GM23338 (cell line): ENCODE measurements at regions not wholly inside any gene's neighbourhood (a gene's known extent, or its start where the extent isn't known, plus 50 kb on each side); places are given as distances from the start of the nearest gene placed in this dataset.

Source experiments
- ATAC-seq: fragments of 200-7000 bp; cut with Tn5 transposase; 3 replicates; pipeline ENCODE4 v1.9.1; 2020
- DNase-seq: peaks from one replicate; pipeline ENCODE4 v3.0.0-alpha.2; 2015; ENCODE audit warnings: low spot score
- H2AFZ ChIP-seq: fragments of 200-600 bp; sonication (generic); 2 replicates; pipeline ENCODE4 v1.8.0; 2016; ENCODE audit warnings: antibody characterized with exemption, mild to moderate bottlenecking, moderate library complexity
- H3F3A ChIP-seq: fragments of 200-600 bp; sonication (generic); replicated peaks from 2 replicates; pipeline ENCODE4 v1.8.0; 2017; ENCODE audit warnings: antibody characterized with exemption, mixed run types, low read depth
- H3K27ac ChIP-seq: fragments of 200-600 bp; sonication (generic); 2 replicates; pipeline ENCODE4 v1.6.1; 2016; ENCODE audit warnings: low read depth
- H3K27me3 ChIP-seq: fragments of 200-600 bp; sonication (generic); 2 replicates; pipeline ENCODE4 v1.8.0; 2016; ENCODE audit warnings: mild to moderate bottlenecking, mixed run types, moderate library complexity; ENCODE audit not compliant: insufficient read depth
- H3K36me3 ChIP-seq: fragments of 200-600 bp; sonication (generic); 2 replicates; pipeline ENCODE4 v1.8.0; 2016; ENCODE audit warnings: mild to moderate bottlenecking; ENCODE audit not compliant: insufficient read depth
- H3K4me1 ChIP-seq: fragments of 200-600 bp; sonication (generic); 2 replicates; pipeline ENCODE4 v1.8.0; 2016; ENCODE audit warnings: mild to moderate bottlenecking, moderate library complexity; ENCODE audit not compliant: insufficient read depth
- H3K4me2 ChIP-seq: fragments of 200-600 bp; sonication (generic); 2 replicates; pipeline ENCODE4 v1.7.1; 2017; ENCODE audit warnings: mixed run types
- H3K4me3 ChIP-seq: fragments of 200-600 bp; sonication (generic); 2 replicates; pipeline ENCODE4 v1.6.1; 2016; ENCODE audit warnings: mixed run types
- H3K79me2 ChIP-seq: fragments of 200-600 bp; sonication (generic); replicated peaks from 2 replicates; pipeline ENCODE4 v1.8.0; 2017; ENCODE audit warnings: mild to moderate bottlenecking; ENCODE audit not compliant: insufficient read depth
- H3K9me2 ChIP-seq: fragments of 200-600 bp; sonication (generic); 2 replicates; pipeline ENCODE4 v1.8.0; 2017; ENCODE audit not compliant: insufficient read depth
- H4K20me1 ChIP-seq: fragments of 200-600 bp; sonication (generic); replicated peaks from 2 replicates; pipeline ENCODE4 v1.8.0; 2017; ENCODE audit warnings: mild to moderate bottlenecking; ENCODE audit not compliant: insufficient read depth
- H3K27ac Mint-ChIP-seq: 2 replicates; pipeline ENCODE4 v1.8.0; 2020; ENCODE audit warnings: inconsistent platforms, mild to moderate bottlenecking, moderate library complexity, mixed read lengths
- H3K27me3 Mint-ChIP-seq: 3 replicates; pipeline ENCODE4 v1.8.0; 2022; ENCODE audit warnings: low read depth, mild to moderate bottlenecking, moderate library complexity, mixed read lengths, inconsistent platforms; ENCODE audit not compliant: insufficient read depth, poor library complexity
- H3K36me3 Mint-ChIP-seq: 3 replicates; pipeline ENCODE4 v1.8.0; 2021; ENCODE audit warnings: low read depth, mild to moderate bottlenecking, inconsistent platforms, moderate library complexity, mixed read lengths
- H3K4me1 Mint-ChIP-seq: 3 replicates; pipeline ENCODE4 v1.8.0; 2020; ENCODE audit warnings: mild to moderate bottlenecking, inconsistent platforms, mixed read lengths
- H3K4me3 Mint-ChIP-seq: 3 replicates; pipeline ENCODE4 v1.8.0; 2021; ENCODE audit warnings: moderate library complexity, mild to moderate bottlenecking, inconsistent platforms, mixed read lengths
- H3K9me3 Mint-ChIP-seq: 3 replicates; pipeline ENCODE4 v1.8.0; 2020; ENCODE audit warnings: moderate library complexity, mild to moderate bottlenecking, inconsistent platforms, mixed read lengths
- CREB1 ChIP-seq: fragments of 250-450 bp; sonication (Bioruptor Pico); IDR thresholded peaks from 2 replicates; pipeline ENCODE4 v1.5.0; 2020; ENCODE audit warnings: low read depth, mild to moderate bottlenecking, moderate library complexity
- ETS1 ChIP-seq: IDR thresholded peaks from 2 replicates; pipeline ENCODE4 v1.6.1; 2016; ENCODE audit warnings: antibody characterized with exemption
- NANOG ChIP-seq: IDR thresholded peaks from 2 replicates; pipeline ENCODE4 v1.6.1; 2016; ENCODE audit warnings: antibody characterized with exemption, borderline replicate concordance
- POLR2AphosphoS5 ChIP-seq: IDR thresholded peaks from 2 replicates; pipeline ENCODE4 v1.6.1; 2016; ENCODE audit warnings: antibody characterized with exemption, low read depth
- REST ChIP-seq: IDR thresholded peaks from one replicate; pipeline ENCODE4 v1.6.1; 2018; ENCODE audit warnings: antibody characterized with exemption; ENCODE audit not compliant: unreplicated experiment
- STAT1 ChIP-seq: IDR thresholded peaks from one replicate; pipeline ENCODE4 v1.6.1; 2016; ENCODE audit warnings: antibody characterized with exemption; ENCODE audit not compliant: unreplicated experiment
- ZNF114 ChIP-seq: fragments of 250-450 bp; sonication (Bioruptor Pico); IDR thresholded peaks from 2 replicates; pipeline ENCODE4 v1.5.0; 2020; ENCODE audit warnings: mild to moderate bottlenecking, moderate library complexity
- ZNF331 ChIP-seq: fragments of 250-450 bp; sonication (Bioruptor Pico); IDR thresholded peaks from 2 replicates; pipeline ENCODE4 v1.5.0; 2020; ENCODE audit warnings: low read depth, mild to moderate bottlenecking, moderate library complexity
- ZNF462 ChIP-seq: fragments of 250-450 bp; sonication (Bioruptor Pico); IDR thresholded peaks from 2 replicates; pipeline ENCODE4 v1.5.0; 2020; ENCODE audit warnings: mild to moderate bottlenecking, moderate library complexity

- Mint-ChIP-seq H3K9me3 (no peaks in the 10 kb centered on the region), H3K27ac (no peak overlapping the region), H3K4me1 (peaks cover 26% of the 10 kb centered on the region), H3K27me3 (no peaks in the 10 kb centered on the region), H3K36me3 (no peaks in the 10 kb centered on the region), H3K4me3 (no peak overlapping the region)
- Histone ChIP-seq H3F3A (no peaks in the 10 kb centered on the region), H2AFZ (no peak overlapping the region), H3K27ac (no peak overlapping the region), H3K9me2 (no peaks in the 10 kb centered on the region; the same call in 1 of the 2 replicates), H3K4me3 (no peak overlapping the region), H3K36me3 (no peaks in the 10 kb centered on the region), H3K27me3 (no peaks in the 10 kb centered on the region), H3K4me1 (peaks cover 16% of the 10 kb centered on the region), H3K4me2 (no peak overlapping the region), H3K79me2 (no peaks in the 10 kb centered on the region), H4K20me1 (no peaks in the 10 kb centered on the region)
- TF ChIP-seq ETS1 (no peak), POLR2AphosphoS5 (no peak), NANOG (no peak), ZNF331 (CRISPR knock-in tag) (no peak), CREB1 (no peak), REST (no peak), ZNF462 (CRISPR knock-in tag) (no peak), ZNF114 (CRISPR knock-in tag) (no peak), STAT1 (no peak)
- no peak for DNase-seq
- no peak for ATAC-seq
These were observed 174.6 kb downstream of the PMP22 start for GRCh38 chr17:15090533-15090932.
